A673 (cell line): ENCODE measurements at regions not wholly inside any gene's neighbourhood (a gene's known extent, or its start where the extent isn't known, plus 50 kb on each side); places are given as distances from the start of the nearest gene placed in this dataset.

Experiments used
- EZH2 ChIP-seq: fragments of 200-600 bp; sonication (generic); IDR thresholded peaks from 2 replicates; pipeline ENCODE4 v1.6.1; 2017; ENCODE audit warnings: borderline replicate concordance, low read depth, mild to moderate bottlenecking, mixed read lengths, antibody characterized with exemption, low read length; ENCODE audit not compliant: poor library complexity, severe bottlenecking
- TF ChIP-seq, protein P1 (sequence below): fragments of 300-800, 200-600 bp; sonication (generic); conservative IDR thresholded peaks from 2 replicates; pipeline ENCODE4 v1.5.1; 2017; ENCODE audit warnings: low read depth, mild to moderate bottlenecking, antibody characterized with exemption, low read length, moderate library complexity, mixed read lengths

DNA sequence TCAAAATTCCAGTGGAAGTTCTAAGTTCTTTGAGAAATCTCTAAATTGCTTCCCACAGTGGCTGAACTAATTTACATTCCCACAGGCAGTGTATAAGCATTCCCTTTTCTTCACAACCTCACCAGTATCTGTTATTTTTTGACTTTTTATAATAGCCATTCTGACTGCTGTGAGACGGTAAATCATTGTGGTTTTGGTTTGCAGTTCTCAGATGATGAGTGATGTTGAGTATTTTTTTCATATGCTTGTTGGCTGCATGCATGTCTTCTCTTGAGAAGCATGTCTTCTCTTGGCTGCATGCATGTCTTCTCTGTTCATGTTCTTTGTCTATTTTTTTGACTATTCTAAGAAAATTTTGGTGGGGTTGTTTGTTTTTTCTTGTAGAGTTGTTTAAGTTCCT lies 499.6 kb upstream of the CCDC54 start:
- TF ChIP-seq, protein P1, sequence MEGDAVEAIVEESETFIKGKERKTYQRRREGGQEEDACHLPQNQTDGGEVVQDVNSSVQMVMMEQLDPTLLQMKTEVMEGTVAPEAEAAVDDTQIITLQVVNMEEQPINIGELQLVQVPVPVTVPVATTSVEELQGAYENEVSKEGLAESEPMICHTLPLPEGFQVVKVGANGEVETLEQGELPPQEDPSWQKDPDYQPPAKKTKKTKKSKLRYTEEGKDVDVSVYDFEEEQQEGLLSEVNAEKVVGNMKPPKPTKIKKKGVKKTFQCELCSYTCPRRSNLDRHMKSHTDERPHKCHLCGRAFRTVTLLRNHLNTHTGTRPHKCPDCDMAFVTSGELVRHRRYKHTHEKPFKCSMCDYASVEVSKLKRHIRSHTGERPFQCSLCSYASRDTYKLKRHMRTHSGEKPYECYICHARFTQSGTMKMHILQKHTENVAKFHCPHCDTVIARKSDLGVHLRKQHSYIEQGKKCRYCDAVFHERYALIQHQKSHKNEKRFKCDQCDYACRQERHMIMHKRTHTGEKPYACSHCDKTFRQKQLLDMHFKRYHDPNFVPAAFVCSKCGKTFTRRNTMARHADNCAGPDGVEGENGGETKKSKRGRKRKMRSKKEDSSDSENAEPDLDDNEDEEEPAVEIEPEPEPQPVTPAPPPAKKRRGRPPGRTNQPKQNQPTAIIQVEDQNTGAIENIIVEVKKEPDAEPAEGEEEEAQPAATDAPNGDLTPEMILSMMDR = no peak
- TF ChIP-seq EZH2 = no peak
